Endodermal cell (in vitro differentiated cells): ENCODE measurements at regions not wholly inside any gene's neighbourhood (a gene's known extent, or its start where the extent isn't known, plus 50 kb on each side); places are given as distances from the start of the nearest gene placed in this dataset.

ENCODE experiments used
- DNase-seq: peaks from one replicate; pipeline ENCODE4 v3.0.0-alpha.2; 2017
- H3K27ac ChIP-seq: 2 replicates; pipeline ENCODE4 v1.5.1; 2013; ENCODE audit warnings: mild to moderate bottlenecking, low read depth, low read length, moderate library complexity
- H3K27me3 ChIP-seq: 2 replicates; pipeline ENCODE4 v1.6.1; 2013; ENCODE audit warnings: mild to moderate bottlenecking, low read length, moderate library complexity; ENCODE audit not compliant: insufficient read depth, control insufficient read depth, poor library complexity, severe bottlenecking
- H3K36me3 ChIP-seq: 2 replicates; pipeline ENCODE4 v1.7.0; 2013; ENCODE audit warnings: mild to moderate bottlenecking, low read length, moderate library complexity; ENCODE audit not compliant: control insufficient read depth, insufficient read depth
- H3K4me1 ChIP-seq: one replicate; pipeline ENCODE4 v1.7.0; 2013; ENCODE audit warnings: low read length; ENCODE audit not compliant: control insufficient read depth, insufficient read depth
- H3K4me3 ChIP-seq: 2 replicates; pipeline ENCODE4 v1.5.1; 2013; ENCODE audit warnings: mild to moderate bottlenecking, low read length, moderate library complexity
- H3K9ac ChIP-seq: 2 replicates; pipeline ENCODE4 v1.6.1; 2013; ENCODE audit warnings: mild to moderate bottlenecking, low read length, moderate library complexity; ENCODE audit not compliant: poor library complexity, severe bottlenecking; ENCODE audit errors: extremely low read depth
- H3K9me3 ChIP-seq: 2 replicates; pipeline ENCODE4 v1.6.1; 2013; ENCODE audit warnings: mild to moderate bottlenecking, low read length, moderate library complexity; ENCODE audit not compliant: control insufficient read depth
- H3K27ac Mint-ChIP-seq: 2 replicates; pipeline ENCODE4 v1.8.0; 2020; ENCODE audit warnings: mixed read lengths
- H3K27me3 Mint-ChIP-seq: 2 replicates; pipeline ENCODE4 v1.8.0; 2021; ENCODE audit warnings: mild to moderate bottlenecking, mixed read lengths; ENCODE audit not compliant: insufficient read depth
- H3K36me3 Mint-ChIP-seq: 2 replicates; pipeline ENCODE4 v1.8.0; 2020; ENCODE audit warnings: low read depth, mixed read lengths
- H3K4me1 Mint-ChIP-seq: 2 replicates; pipeline ENCODE4 v1.8.0; 2020; ENCODE audit warnings: mixed read lengths
- H3K4me3 Mint-ChIP-seq: 2 replicates; pipeline ENCODE4 v1.8.0; 2020; ENCODE audit warnings: mild to moderate bottlenecking, moderate library complexity, mixed read lengths
- H3K9me3 Mint-ChIP-seq: 2 replicates; pipeline ENCODE4 v1.8.0; 2020; ENCODE audit warnings: mild to moderate bottlenecking, mixed read lengths
- WGBS, 2 experiments: methylation state at CpG; one replicate each; pipeline versions ENCODE4 v1.1.5 to v1.1.7; 2013; ENCODE audit warnings: missing lambda C conversion rate in 2 of 2, mixed read lengths in 1 of 2; ENCODE audit not compliant: insufficient coverage in 1 of 2, insufficient read length in 1 of 2; 5-methylcytosine and 5-hydroxymethylcytosine counted together
- TF ChIP-seq, protein P1 (sequence below): fragments of 200-600 bp; sonication (generic); conservative IDR thresholded peaks from 2 replicates; pipeline ENCODE4 v1.5.0; 2021; ENCODE audit warnings: antibody characterized with exemption, mild to moderate bottlenecking

DNA sequence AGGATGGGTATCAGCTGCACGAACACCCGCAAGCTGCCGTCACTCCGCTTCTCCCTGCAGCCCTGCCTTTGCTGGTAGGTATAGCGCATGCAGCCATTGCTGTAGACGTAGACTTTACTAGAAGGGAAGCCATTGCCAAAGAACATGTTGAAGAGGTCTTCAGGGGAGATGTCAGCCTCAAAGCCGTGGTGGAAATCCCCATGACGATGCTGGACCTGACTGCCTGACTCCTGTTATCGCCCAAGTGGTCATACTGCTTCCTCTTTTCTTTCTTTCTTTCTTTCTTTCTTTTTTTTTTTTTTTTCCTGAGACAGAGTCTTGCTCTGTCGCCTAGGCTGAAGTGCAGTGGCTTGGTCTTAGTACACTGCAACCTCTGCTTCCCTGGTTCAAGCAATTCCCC, 68.7 kb upstream of the SPRED2 start:
- Mint-ChIP-seq H3K4me3 (no peak overlapping the region), H3K4me1 (peaks cover 12% of the 10 kb centered on the region), H3K27ac (no peak overlapping the region), H3K36me3 (no peaks in the 10 kb centered on the region), H3K9me3 (no peaks in the 10 kb centered on the region), H3K27me3 (no peaks in the 10 kb centered on the region)
- H3K27me3 ChIP-seq: no peaks in the 10 kb centered on the region
- H3K4me1 ChIP-seq: peaks cover 3% of the 10 kb centered on the region
- no peak for DNase-seq
- H3K9me3 ChIP-seq: no peaks in the 10 kb centered on the region
- TF ChIP-seq, protein P1, sequence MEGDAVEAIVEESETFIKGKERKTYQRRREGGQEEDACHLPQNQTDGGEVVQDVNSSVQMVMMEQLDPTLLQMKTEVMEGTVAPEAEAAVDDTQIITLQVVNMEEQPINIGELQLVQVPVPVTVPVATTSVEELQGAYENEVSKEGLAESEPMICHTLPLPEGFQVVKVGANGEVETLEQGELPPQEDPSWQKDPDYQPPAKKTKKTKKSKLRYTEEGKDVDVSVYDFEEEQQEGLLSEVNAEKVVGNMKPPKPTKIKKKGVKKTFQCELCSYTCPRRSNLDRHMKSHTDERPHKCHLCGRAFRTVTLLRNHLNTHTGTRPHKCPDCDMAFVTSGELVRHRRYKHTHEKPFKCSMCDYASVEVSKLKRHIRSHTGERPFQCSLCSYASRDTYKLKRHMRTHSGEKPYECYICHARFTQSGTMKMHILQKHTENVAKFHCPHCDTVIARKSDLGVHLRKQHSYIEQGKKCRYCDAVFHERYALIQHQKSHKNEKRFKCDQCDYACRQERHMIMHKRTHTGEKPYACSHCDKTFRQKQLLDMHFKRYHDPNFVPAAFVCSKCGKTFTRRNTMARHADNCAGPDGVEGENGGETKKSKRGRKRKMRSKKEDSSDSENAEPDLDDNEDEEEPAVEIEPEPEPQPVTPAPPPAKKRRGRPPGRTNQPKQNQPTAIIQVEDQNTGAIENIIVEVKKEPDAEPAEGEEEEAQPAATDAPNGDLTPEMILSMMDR: no peak
- H3K9ac ChIP-seq: no peak overlapping the region
- H3K4me3 ChIP-seq: no peak overlapping the region
- no peaks in the 10 kb centered on the region for H3K36me3 ChIP-seq
- 96 to 100% methylated on average over 7 to 10 of the region's 10 CpGs for WGBS, 2 experiments
- H3K27ac ChIP-seq: no peak overlapping the region

DNA sequence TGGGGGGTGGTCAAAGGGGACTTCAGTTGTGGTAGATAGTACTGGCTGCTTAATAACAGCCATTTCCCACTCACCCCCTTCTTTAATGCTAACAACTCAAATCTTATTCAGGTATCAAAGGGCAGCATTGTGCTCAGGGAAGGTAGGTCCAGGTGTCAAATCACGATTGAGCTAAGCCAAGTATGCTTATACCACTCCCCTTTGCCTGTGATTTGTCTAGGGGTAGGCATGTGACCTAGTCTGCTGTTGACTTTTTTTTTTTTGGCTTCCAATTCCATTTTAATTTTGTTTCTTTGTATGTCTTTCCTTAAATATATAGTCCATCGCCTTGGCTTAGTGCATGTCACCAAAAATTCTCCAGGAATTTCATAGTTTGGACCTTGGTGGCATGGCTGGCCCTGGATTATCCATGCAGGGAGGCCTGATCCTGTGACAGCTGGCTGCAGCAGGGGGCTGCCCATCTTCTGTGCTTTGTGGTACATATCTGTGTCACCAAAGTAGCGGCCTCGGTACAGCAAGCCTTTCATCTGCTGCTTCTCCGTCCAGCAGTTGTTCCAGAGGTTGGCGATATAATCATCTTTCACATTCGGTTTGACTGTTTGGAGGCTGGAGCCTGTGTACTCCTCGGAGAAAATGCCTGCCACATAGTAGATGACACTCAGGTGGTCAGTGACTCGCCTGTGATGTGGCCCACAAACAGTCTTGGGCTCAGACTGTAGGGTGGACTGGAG, 68.1 kb upstream of the SPRED2 start:
- Histone ChIP-seq H3K36me3 (no peaks in the 10 kb centered on the region), H3K4me3 (no peak overlapping the region), H3K9ac (no peak overlapping the region), H3K27ac (no peak overlapping the region), H3K9me3 (no peaks in the 10 kb centered on the region), H3K4me1 (peaks cover 3% of the 10 kb centered on the region), H3K27me3 (no peaks in the 10 kb centered on the region)
- no peak overlapping the region for H3K27ac Mint-ChIP-seq
- TF ChIP-seq, protein P1: no peak
- H3K4me3 Mint-ChIP-seq: no peak overlapping the region
- DNase-seq: no peak
- H3K36me3 Mint-ChIP-seq: no peaks in the 10 kb centered on the region
- 93 to 95% methylated on average over 8 to 9 of the region's 9 CpGs for WGBS, 2 experiments
- H3K27me3 Mint-ChIP-seq: no peaks in the 10 kb centered on the region
- H3K9me3 Mint-ChIP-seq: no peaks in the 10 kb centered on the region
- H3K4me1 Mint-ChIP-seq: peaks cover 12% of the 10 kb centered on the region

DNA sequence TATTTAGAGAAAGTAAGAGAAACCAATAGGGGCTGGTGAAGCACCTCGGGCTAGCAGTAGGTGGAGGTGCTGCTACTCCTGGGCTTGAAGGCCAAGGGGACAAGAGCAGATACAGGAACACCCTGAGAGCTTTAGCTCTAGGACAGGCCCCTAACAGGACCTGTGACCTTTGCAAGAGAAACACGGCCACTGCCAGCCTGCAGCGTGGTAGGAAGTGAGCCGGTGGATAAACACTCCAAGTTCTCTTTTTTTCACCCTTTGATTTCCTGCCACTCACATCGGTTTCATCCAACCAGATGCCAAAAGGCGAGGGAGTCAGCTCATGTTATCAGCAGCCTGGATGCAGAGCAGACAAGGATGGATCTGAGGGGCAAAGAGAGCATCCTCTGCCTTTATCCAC, 66.8 kb upstream of the SPRED2 start:
- no peaks in the 10 kb centered on the region for H3K36me3 Mint-ChIP-seq
- Histone ChIP-seq H3K4me3 (no peak overlapping the region), H3K36me3 (no peaks in the 10 kb centered on the region), H3K9me3 (no peaks in the 10 kb centered on the region), H3K4me1 (no peaks in the 10 kb centered on the region), H3K27ac (no peak overlapping the region), H3K27me3 (no peaks in the 10 kb centered on the region), H3K9ac (no peak overlapping the region)
- 94 to 100% methylated on average over 4 to 6 of the region's 6 CpGs for WGBS, 2 experiments
- no peak overlapping the region for H3K4me3 Mint-ChIP-seq
- TF ChIP-seq, protein P1: no peak
- H3K9me3 Mint-ChIP-seq: no peaks in the 10 kb centered on the region
- no peak for DNase-seq
- H3K27me3 Mint-ChIP-seq: peaks cover 11% of the 10 kb centered on the region
- no peak overlapping the region for H3K27ac Mint-ChIP-seq
- peaks cover 3% of the 10 kb centered on the region for H3K4me1 Mint-ChIP-seq
